ENCODE measurements at regions not wholly inside any gene's neighbourhood (a gene's known extent, or its start where the extent isn't known, plus 50 kb on each side); places are given as distances from the start of the nearest gene placed in this dataset.
"Not testable (repeated sequence)": the region's sequence is repeated elsewhere in the genome, so short reads cannot be mapped to it uniquely, and the experiment has no call there.

DNA sequence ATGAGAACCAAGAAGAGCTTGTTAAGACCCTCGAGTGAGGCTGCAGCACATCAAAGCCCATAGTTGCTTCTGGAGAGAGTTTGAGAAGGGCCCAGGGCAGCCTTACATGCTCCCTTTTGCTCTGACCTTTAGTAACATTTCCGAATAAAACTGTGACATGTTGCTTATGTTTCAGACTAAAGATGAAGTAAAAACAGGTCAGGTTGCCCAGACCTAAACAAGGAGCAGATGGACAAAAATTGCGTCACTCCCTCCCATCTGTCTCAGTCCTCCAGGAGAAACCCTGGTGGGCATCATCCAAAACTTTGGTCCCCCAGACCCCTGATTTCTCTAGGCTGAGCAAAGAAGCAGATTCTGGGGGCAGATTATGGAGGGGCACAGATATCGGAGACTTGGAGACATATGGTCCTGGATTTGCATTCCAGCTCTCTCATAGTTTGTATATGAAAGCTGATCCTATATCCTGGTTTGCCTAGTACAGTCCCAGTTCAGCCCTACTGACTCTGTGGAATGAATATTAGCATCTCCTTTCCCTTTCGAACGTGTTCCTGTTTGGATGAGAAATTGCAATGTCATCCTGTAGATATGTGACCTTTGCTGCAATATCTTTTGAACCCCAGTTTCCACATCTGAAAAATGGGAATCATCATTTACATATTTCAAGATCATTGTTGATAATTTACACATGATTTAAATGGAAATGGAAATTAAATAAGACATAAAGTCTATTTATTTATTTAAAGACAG lies 304.9 kb upstream of the USP24 start:
- TF ChIP-seq FOXP2 (optimal IDR thresholded peaks at IDR 0.05; ENCODE audit: control extremely low read depth, extremely low read length, insufficient read depth) (no peak), EZH2 (IDR thresholded peaks at IDR 0.05) (no peak), POLR2AphosphoS5 (IDR thresholded peaks at IDR 0.05; ENCODE audit: borderline replicate concordance, low read depth, low read length) (no peak)
- no peak for DNase-seq (ENCODE audit: low read depth, low spot score)
- H3K36me3 ChIP-seq (ENCODE audit: insufficient read depth, low read length) = no peaks in the 10 kb centered on the region
- H3K4me3 ChIP-seq = no peak overlapping the region
- no peaks in the 10 kb centered on the region for H3K9me3 ChIP-seq (ENCODE audit: low read depth, low read length)
- no peak overlapping the region for H3K9ac ChIP-seq (ENCODE audit: insufficient read length)
- no peak overlapping the region for H3K27ac ChIP-seq

DNA sequence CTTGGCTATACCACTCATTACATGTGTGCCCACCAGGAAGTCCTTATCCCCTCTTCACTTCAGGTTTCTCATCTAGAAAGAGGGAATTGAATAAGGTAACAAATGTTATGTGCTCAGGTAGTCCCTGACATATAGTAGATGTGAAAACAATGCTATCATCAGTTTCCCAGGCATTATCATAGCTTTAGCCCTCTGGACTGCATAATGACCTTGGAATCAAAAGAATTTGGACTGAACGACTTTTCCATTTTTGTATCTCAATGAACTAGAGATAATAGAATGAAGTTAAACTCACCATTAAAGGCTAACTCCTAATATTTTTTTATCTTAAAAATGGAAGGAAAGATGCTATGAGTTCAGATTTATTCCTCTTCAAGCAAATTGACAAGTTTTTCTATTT lies 304.1 kb upstream of the USP24 start:
- Histone ChIP-seq H3K27ac (no peak overlapping the region), H3K9me3 (ENCODE audit: low read depth, low read length) (no peaks in the 10 kb centered on the region), H3K4me3 (no peak overlapping the region), H3K9ac (ENCODE audit: insufficient read length) (no peak overlapping the region), H3K36me3 (ENCODE audit: insufficient read depth, low read length) (no peaks in the 10 kb centered on the region)
- no peak for DNase-seq (ENCODE audit: low read depth, low spot score)
- TF ChIP-seq POLR2AphosphoS5 (IDR thresholded peaks at IDR 0.05; ENCODE audit: borderline replicate concordance, low read depth, low read length) = no peak
- TF ChIP-seq EZH2 (IDR thresholded peaks at IDR 0.05) = no peak
- no peak for TF ChIP-seq FOXP2 (optimal IDR thresholded peaks at IDR 0.05; ENCODE audit: control extremely low read depth, extremely low read length, insufficient read depth)

DNA sequence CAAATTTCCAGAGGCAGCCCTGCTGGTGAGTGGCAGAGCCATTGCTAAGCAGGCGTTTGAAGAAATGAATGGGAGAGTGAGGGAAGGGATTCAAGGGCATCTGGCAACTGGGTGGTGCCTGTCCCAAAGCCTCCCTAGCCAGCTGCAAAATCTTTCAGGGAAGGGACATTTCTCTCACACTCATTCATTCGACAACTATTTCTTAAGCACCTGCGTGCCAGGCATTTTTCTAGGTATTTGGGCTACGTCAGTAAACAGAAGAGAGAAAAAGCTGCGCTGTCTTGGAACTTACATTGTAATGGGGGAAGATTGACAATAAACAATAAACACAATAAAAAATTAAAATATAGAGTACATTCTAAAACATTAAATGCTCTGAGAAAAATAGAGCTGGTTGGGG lies 301.9 kb upstream of the USP24 start:
- H3K9me3 ChIP-seq (ENCODE audit: low read depth, low read length) = no peaks in the 10 kb centered on the region
- H3K4me3 ChIP-seq = no peak overlapping the region
- DNase-seq (ENCODE audit: low read depth, low spot score) = no peak
- H3K36me3 ChIP-seq (ENCODE audit: insufficient read depth, low read length) = no peaks in the 10 kb centered on the region
- no peak overlapping the region for H3K9ac ChIP-seq (ENCODE audit: insufficient read length)
- TF ChIP-seq EZH2 (IDR thresholded peaks at IDR 0.05) = no peak
- no peak for TF ChIP-seq POLR2AphosphoS5 (IDR thresholded peaks at IDR 0.05; ENCODE audit: borderline replicate concordance, low read depth, low read length)
- no peak for TF ChIP-seq FOXP2 (optimal IDR thresholded peaks at IDR 0.05; ENCODE audit: control extremely low read depth, extremely low read length, insufficient read depth)
- H3K27ac ChIP-seq = no peak overlapping the region

DNA sequence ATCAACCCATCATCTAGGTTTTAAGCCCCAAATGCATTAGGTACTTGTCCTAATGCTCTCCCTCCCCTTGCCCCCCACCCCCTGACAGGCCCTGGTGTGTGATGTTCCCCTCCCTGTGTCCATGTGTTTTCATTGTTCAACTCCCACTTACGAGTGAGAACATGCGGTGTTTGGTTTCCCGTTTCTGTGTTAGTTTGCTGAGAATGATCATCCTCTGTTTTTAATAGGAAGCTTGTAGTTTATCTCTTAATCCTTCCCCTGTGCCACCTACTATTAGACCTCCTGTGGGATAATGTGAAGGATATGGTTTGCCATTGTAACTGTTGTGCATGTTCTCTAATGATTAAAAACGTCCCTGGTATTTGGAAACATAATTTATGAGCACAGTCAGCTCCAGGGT lies 299.4 kb upstream of the USP24 start:
- H3K27ac ChIP-seq; H3K36me3 ChIP-seq (ENCODE audit: insufficient read depth, low read length); H3K9me3 ChIP-seq (ENCODE audit: low read depth, low read length); DNase-seq (ENCODE audit: low read depth, low spot score); H3K4me3 ChIP-seq; H3K9ac ChIP-seq (ENCODE audit: insufficient read length): not testable (repeated sequence)

DNA sequence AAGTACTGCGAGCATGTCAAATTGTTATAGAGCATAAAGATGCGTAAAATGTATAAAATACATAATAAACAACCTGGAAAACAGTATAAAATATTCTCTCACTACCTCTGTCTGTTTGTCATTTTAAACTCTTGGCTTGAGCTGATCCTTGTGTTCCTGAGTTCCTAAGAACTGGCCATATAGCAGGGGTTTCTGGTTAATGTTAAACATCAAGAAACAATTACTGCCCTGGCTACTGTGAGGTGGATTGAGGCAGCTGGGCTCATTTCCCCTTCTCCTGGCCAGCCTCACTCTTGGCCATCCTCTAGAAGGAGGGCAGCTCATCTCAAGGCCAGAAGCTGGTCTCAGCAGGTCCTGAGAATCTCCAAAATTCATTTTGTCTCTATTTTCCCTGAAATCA lies 297.3 kb upstream of the USP24 start:
- TF ChIP-seq FOXP2 (optimal IDR thresholded peaks at IDR 0.05; ENCODE audit: control extremely low read depth, extremely low read length, insufficient read depth) (no peak), POLR2AphosphoS5 (IDR thresholded peaks at IDR 0.05; ENCODE audit: borderline replicate concordance, low read depth, low read length) (no peak), EZH2 (IDR thresholded peaks at IDR 0.05) (no peak)
- Histone ChIP-seq H3K27ac (no peak overlapping the region), H3K4me3 (no peak overlapping the region), H3K9me3 (ENCODE audit: low read depth, low read length) (no peaks in the 10 kb centered on the region), H3K36me3 (ENCODE audit: insufficient read depth, low read length) (no peaks in the 10 kb centered on the region), H3K9ac (ENCODE audit: insufficient read length) (no peak overlapping the region)
- DNase-seq (ENCODE audit: low read depth, low spot score) = no peak

DNA sequence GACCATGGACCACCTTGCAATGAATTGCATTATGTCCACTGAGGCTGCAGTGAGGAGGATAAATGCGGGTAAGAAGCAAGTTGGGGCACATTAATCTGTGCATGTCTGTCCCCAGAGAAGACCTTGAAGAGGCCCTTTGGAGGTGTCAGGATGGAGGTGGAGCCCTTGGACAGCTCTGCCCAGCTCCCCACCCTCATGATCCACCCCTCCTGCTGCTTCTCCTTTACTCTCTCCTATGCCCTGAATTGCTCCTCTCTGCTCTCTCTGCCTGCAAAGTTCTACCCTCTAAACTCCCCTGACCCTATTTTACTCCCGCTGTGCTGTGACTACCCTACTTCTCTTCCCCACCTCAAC lies 292.4 kb upstream of the USP24 start:
- Histone ChIP-seq H3K4me3 (no peak overlapping the region), H3K9me3 (ENCODE audit: low read depth, low read length) (no peaks in the 10 kb centered on the region), H3K9ac (ENCODE audit: insufficient read length) (no peak overlapping the region)

DNA sequence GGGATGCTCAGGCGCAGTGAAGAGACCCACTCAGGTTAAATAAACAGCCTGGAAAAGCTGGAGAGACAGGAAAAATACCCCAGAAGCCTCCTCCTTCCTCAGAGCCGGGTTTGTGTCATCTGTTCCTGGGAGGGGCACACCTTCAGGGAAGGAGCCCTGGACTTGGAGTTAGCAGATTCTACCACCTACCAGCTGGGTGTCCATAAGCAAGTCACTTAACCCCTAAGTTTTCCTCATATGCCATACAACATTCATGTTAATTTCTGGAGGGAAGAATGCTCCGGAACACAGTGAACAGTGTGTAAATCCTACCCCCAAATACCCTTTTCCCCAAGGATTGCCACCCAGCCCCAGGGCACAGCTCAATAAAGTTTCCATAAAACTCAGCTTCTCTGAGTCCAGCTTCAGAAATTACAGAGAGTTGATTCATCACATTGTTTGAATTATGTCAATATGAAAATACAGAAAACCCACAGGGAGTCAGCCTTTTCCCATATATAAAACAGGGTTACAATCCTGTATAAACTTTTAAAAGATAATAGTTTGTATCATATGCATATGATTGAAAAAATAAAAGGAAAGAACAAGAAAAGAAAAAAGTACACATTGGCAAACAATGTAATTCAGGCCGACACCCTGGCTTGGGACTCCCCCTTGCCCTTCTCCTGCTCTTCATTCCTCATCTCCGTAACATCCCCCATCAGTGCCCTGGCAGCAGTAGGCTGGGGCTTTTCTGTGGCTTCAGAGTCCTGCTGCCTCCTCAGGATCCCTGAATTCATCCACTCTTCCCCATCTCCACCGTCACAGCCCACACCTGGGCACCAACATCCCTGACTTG lies 291.8 kb upstream of the USP24 start:
- TF ChIP-seq FOXP2 (optimal IDR thresholded peaks at IDR 0.05; ENCODE audit: control extremely low read depth, extremely low read length, insufficient read depth) (no peak), POLR2AphosphoS5 (IDR thresholded peaks at IDR 0.05; ENCODE audit: borderline replicate concordance, low read depth, low read length) (no peak), EZH2 (IDR thresholded peaks at IDR 0.05) (no peak)
- H3K4me3 ChIP-seq = no peak overlapping the region
- H3K9ac ChIP-seq (ENCODE audit: insufficient read length) = no peak overlapping the region
- no peaks in the 10 kb centered on the region for H3K36me3 ChIP-seq (ENCODE audit: insufficient read depth, low read length)
- no peak for DNase-seq (ENCODE audit: low read depth, low spot score)
- H3K9me3 ChIP-seq (ENCODE audit: low read depth, low read length) = no peaks in the 10 kb centered on the region
- H3K27ac ChIP-seq = no peak overlapping the region

More for the DNA sequence above, 292.4 kb upstream of the USP24 start:
- DNase-seq (ENCODE audit: low read depth, low spot score) = no peak
- no peak overlapping the region for H3K27ac ChIP-seq
- TF ChIP-seq EZH2 (IDR thresholded peaks at IDR 0.05) = no peak
- TF ChIP-seq FOXP2 (optimal IDR thresholded peaks at IDR 0.05; ENCODE audit: control extremely low read depth, extremely low read length, insufficient read depth) = no peak
- TF ChIP-seq POLR2AphosphoS5 (IDR thresholded peaks at IDR 0.05; ENCODE audit: borderline replicate concordance, low read depth, low read length) = no peak
- H3K36me3 ChIP-seq (ENCODE audit: insufficient read depth, low read length) = no peaks in the 10 kb centered on the region

DNA sequence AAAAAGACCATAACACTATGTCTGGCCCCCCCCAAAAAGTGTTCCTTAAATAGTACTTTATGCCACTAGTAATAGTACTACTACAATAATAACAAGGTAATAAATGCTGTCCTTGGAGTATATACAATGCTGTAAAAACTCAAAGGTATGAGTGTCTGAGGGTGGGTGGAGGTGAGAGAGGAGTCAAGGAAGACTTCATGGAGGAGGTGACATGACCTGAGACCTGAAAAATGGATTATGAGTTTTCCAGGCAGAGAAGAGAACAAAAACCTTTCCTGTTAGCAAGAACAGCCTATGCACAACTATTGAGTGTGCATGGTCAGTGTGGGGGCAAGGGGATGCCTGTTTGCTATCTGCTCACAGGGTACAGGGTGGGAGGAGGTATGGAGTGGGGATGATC lies 290.2 kb upstream of the USP24 start:
- Histone ChIP-seq H3K27ac (no peak overlapping the region), H3K9me3 (ENCODE audit: low read depth, low read length) (no peaks in the 10 kb centered on the region), H3K36me3 (ENCODE audit: insufficient read depth, low read length) (no peaks in the 10 kb centered on the region), H3K9ac (ENCODE audit: insufficient read length) (no peak overlapping the region), H3K4me3 (no peak overlapping the region)
- no peak for TF ChIP-seq EZH2 (IDR thresholded peaks at IDR 0.05)
- no peak for TF ChIP-seq FOXP2 (optimal IDR thresholded peaks at IDR 0.05; ENCODE audit: control extremely low read depth, extremely low read length, insufficient read depth)
- TF ChIP-seq POLR2AphosphoS5 (IDR thresholded peaks at IDR 0.05; ENCODE audit: borderline replicate concordance, low read depth, low read length) = no peak
- DNase-seq (ENCODE audit: low read depth, low spot score) = no peak
